A673 (cell line): ENCODE measurements at regions not wholly inside any gene's neighbourhood (a gene's known extent, or its start where the extent isn't known, plus 50 kb on each side); places are given as distances from the start of the nearest gene placed in this dataset.

ENCODE experiments used
- BruUV-seq: library from RNA; stranded (reverse); fragments of 400-500 nt; replicated peaks from 2 replicates; lab custom pipeline; 2021; lab: Mats Ljungman, UMichigan
- CTCF ChIA-PET: fragments of 300-600 bp; sonication (Branson Sonifier 250); formaldehyde crosslinking; loops from one replicate; lab custom pipeline; 2022; ENCODE audit warnings: antibody characterized with exemption; lab: Charles Lee
- POLR2A ChIA-PET: fragments of 300-600 bp; sonication (Branson Sonifier 250); formaldehyde crosslinking; loops from one replicate; lab custom pipeline; 2022; ENCODE audit warnings: antibody characterized with exemption; ENCODE audit not compliant: low non-redundant PET; lab: Charles Lee
- DNase-seq: peaks from one replicate; pipeline ENCODE4 v3.0.0-alpha.2; 2015; ENCODE audit warnings: low spot score
- H3K27ac ChIP-seq: fragments of 200-600 bp; sonication (generic); 2 replicates; pipeline ENCODE4 v1.5.1; 2016; ENCODE audit warnings: mixed run types, low read depth, mild to moderate bottlenecking, mixed read lengths, antibody characterized with exemption, low read length; ENCODE audit not compliant: poor library complexity, severe bottlenecking
- H3K27me3 ChIP-seq: fragments of 200-600 bp; sonication (generic); replicated peaks from 2 replicates; pipeline ENCODE4 v1.6.1; 2017; ENCODE audit warnings: mixed run types, low read depth, mild to moderate bottlenecking, mixed read lengths, antibody characterized with exemption, low read length; ENCODE audit not compliant: insufficient read depth, poor library complexity
- H3K36me3 ChIP-seq: fragments of 200-600 bp; sonication (generic); 2 replicates; pipeline ENCODE4 v1.6.1; 2016; ENCODE audit warnings: mixed run types, mild to moderate bottlenecking, mixed read lengths, antibody characterized with exemption, low read length; ENCODE audit not compliant: insufficient read depth, poor library complexity, severe bottlenecking
- H3K4me1 ChIP-seq: fragments of 200-600 bp; sonication (generic); 2 replicates; pipeline ENCODE4 v1.6.1; 2017; ENCODE audit warnings: mixed run types, mild to moderate bottlenecking, mixed read lengths, antibody characterized with exemption, low read length; ENCODE audit not compliant: insufficient read depth, poor library complexity, severe bottlenecking
- H3K4me3 ChIP-seq: fragments of 200-600 bp; sonication (generic); 2 replicates; pipeline ENCODE4 v1.5.1; 2016; ENCODE audit warnings: low read depth, mixed run types, mild to moderate bottlenecking, mixed read lengths, low read length; ENCODE audit not compliant: poor library complexity, severe bottlenecking
- H3K9me3 ChIP-seq: fragments of 200-600 bp; sonication (generic); 2 replicates; pipeline ENCODE4 v1.6.1; 2016; ENCODE audit warnings: mixed run types, low read depth, mild to moderate bottlenecking, mixed read lengths, antibody characterized with exemption, low read length; ENCODE audit not compliant: poor library complexity, severe bottlenecking
- EZH2 ChIP-seq: fragments of 200-600 bp; sonication (generic); IDR thresholded peaks from 2 replicates; pipeline ENCODE4 v1.6.1; 2017; ENCODE audit warnings: borderline replicate concordance, low read depth, mild to moderate bottlenecking, mixed read lengths, antibody characterized with exemption, low read length; ENCODE audit not compliant: poor library complexity, severe bottlenecking
- intact Hi-C: fragments of 100-400 bp; cut with micrococcal nuclease; formaldehyde crosslinking; loops from one replicate; pipeline ENCODE4 v1.10.0; 2022; ENCODE audit not compliant: unreplicated experiment
- TF ChIP-seq, protein P1 (sequence below): fragments of 300-800, 200-600 bp; sonication (generic); conservative IDR thresholded peaks from 2 replicates; pipeline ENCODE4 v1.5.1; 2017; ENCODE audit warnings: low read depth, mild to moderate bottlenecking, antibody characterized with exemption, low read length, moderate library complexity, mixed read lengths

GRCh38 chr7:41861642-41862041 lies 158.8 kb upstream of the INHBA start:
- H3K4me1 ChIP-seq, result peaks cover 7% of the 10 kb centered on the region
- H3K27me3 ChIP-seq, result no peaks in the 10 kb centered on the region
- POLR2A ChIA-PET, result no interaction called here
- TF ChIP-seq, protein P1, sequence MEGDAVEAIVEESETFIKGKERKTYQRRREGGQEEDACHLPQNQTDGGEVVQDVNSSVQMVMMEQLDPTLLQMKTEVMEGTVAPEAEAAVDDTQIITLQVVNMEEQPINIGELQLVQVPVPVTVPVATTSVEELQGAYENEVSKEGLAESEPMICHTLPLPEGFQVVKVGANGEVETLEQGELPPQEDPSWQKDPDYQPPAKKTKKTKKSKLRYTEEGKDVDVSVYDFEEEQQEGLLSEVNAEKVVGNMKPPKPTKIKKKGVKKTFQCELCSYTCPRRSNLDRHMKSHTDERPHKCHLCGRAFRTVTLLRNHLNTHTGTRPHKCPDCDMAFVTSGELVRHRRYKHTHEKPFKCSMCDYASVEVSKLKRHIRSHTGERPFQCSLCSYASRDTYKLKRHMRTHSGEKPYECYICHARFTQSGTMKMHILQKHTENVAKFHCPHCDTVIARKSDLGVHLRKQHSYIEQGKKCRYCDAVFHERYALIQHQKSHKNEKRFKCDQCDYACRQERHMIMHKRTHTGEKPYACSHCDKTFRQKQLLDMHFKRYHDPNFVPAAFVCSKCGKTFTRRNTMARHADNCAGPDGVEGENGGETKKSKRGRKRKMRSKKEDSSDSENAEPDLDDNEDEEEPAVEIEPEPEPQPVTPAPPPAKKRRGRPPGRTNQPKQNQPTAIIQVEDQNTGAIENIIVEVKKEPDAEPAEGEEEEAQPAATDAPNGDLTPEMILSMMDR, result no peak
- TF ChIP-seq EZH2, result no peak
- H3K4me3 ChIP-seq, result no peak overlapping the region
- no peak for DNase-seq
- H3K9me3 ChIP-seq, result no peaks in the 10 kb centered on the region
- intact Hi-C loops, result no loop called here
- H3K36me3 ChIP-seq, result no peaks in the 10 kb centered on the region
- no peak overlapping the region for H3K27ac ChIP-seq
- no TSS peak for BruUV-seq
- CTCF ChIA-PET, result no interaction called here

- CTCF ChIA-PET, result no interaction called here
- BruUV-seq, result no TSS peak
- H3K4me1 ChIP-seq, result peaks cover 7% of the 10 kb centered on the region
- POLR2A ChIA-PET, result no interaction called here
- no peak overlapping the region for H3K27ac ChIP-seq
- no peaks in the 10 kb centered on the region for H3K9me3 ChIP-seq
- no peak for DNase-seq
- no peaks in the 10 kb centered on the region for H3K27me3 ChIP-seq
- H3K36me3 ChIP-seq, result no peaks in the 10 kb centered on the region
- TF ChIP-seq EZH2, result no peak
- TF ChIP-seq, protein P1, result no peak
- intact Hi-C loops, result no loop called here
- no peak overlapping the region for H3K4me3 ChIP-seq
Measured at GRCh38 chr7:41858201-41858600, 155.3 kb upstream of the INHBA start.

DNA sequence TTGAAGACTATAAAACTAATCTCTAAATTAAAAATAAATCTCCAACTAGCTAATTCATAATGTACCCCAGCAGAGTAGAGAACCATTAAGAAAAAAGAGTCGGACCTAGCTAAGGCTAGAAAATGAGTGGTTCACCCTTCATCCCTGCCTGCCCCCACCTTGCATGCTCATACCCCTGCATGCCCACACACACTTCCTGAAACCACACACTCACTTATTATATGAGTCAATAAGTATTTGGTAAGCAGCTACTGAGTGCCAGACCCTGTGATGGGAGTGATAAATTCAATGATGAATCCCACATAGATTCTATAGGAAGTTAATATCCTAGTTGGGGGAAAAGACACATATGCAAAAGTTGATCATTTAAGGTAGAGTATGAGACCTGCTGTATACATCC lies 152.9 kb upstream of the INHBA start:
- Histone ChIP-seq H3K4me1 (no peaks in the 10 kb centered on the region), H3K27me3 (no peaks in the 10 kb centered on the region), H3K9me3 (no peaks in the 10 kb centered on the region), H3K4me3 (no peak overlapping the region), H3K36me3 (no peaks in the 10 kb centered on the region), H3K27ac (no peak overlapping the region)
- intact Hi-C loops, result no loop called here
- no peak for TF ChIP-seq EZH2
- TF ChIP-seq, protein P1, result no peak
- DNase-seq, result no peak
- POLR2A ChIA-PET, result no interaction called here
- CTCF ChIA-PET, result no interaction called here
- no TSS peak for BruUV-seq
